Sigmoid colon (tissue), 3 donors: ENCODE measurements at regions not wholly inside any gene's neighbourhood (a gene's known extent, or its start where the extent isn't known, plus 50 kb on each side); places are given as distances from the start of the nearest gene placed in this dataset.

Experiments used
- CTCF ChIP-seq, 4 experiments: fragments of 450-650 bp in 3 of 4; fragments of 200-600 bp in 1 of 4; IDR thresholded peaks; one replicate each; pipeline ENCODE4 v1.5.1; 2016 to 2019; ENCODE audit warnings: antibody characterized with exemption in 4 of 4, mild to moderate bottlenecking in 3 of 4, moderate library complexity in 2 of 4
- POLR2A ChIP-seq, 2 donors: fragments of 450-650 bp; IDR thresholded peaks; one replicate each; pipeline ENCODE4 v1.6.1; 2016; ENCODE audit warnings: antibody characterized with exemption in 2 of 2, mild to moderate bottlenecking in 2 of 2, moderate library complexity in 2 of 2

GRCh38 chr5:159420940-159421339, 90.7 kb upstream of the IL12B start:
- TF ChIP-seq CTCF (IDR thresholded peaks at IDR 0.05) (no peak), POLR2A (IDR thresholded peaks at IDR 0.05) (no peak)
